Stomach (tissue), 8 donors: ENCODE measurements at regions not wholly inside any gene's neighbourhood (a gene's known extent, or its start where the extent isn't known, plus 50 kb on each side); places are given as distances from the start of the nearest gene placed in this dataset.

Experiments used
- DNase-seq, 2 donors: peaks; one replicate each; pipeline versions ENCODE4 v3.0.0 to v3.0.0-alpha.2; 2013 to 2019
- H3K27ac ChIP-seq, 5 donors: fragments of 200-600 bp in 4 of 5; sonication (generic) in 4 of 5; one replicate each; pipeline ENCODE4 v1.5.1; 2013 to 2019; ENCODE audit warnings: mild to moderate bottlenecking in 1 of 5, moderate library complexity in 1 of 5
- H3K27me3 ChIP-seq, 3 donors: fragments of 200-600 bp; sonication (generic); one replicate each; pipeline ENCODE4 v1.5.1; 2017 to 2019; ENCODE audit warnings: mixed run types in 1 of 3
- H3K36me3 ChIP-seq, 4 donors: fragments of 200-600 bp; sonication (generic); 1 replicate in 3 of 4; 2 replicates in 1 of 4; pipeline ENCODE4 v1.5.1; 2016 to 2019
- H3K4me1 ChIP-seq, 4 donors: fragments of 200-600 bp; sonication (generic); one replicate each; pipeline ENCODE4 v1.5.1; 2016 to 2019
- H3K4me3 ChIP-seq, 4 donors: fragments of 200-600 bp; sonication (generic) in 3 of 4; one replicate each; pipeline ENCODE4 v1.5.1; 2016 to 2019; ENCODE audit warnings: mild to moderate bottlenecking in 1 of 4
- H3K9me3 ChIP-seq, 4 donors: fragments of 200-600 bp; sonication (generic); one replicate each; pipeline ENCODE4 v1.5.1; 2016 to 2019
- EP300 ChIP-seq: sonication (generic); formaldehyde crosslinking; IDR thresholded peaks from one replicate; pipeline ENCODE4 v1.6.1; 2017; ENCODE audit warnings: antibody characterized with exemption
- POLR2A ChIP-seq, 4 donors: fragments of 450-650 bp; IDR thresholded peaks; one replicate each; pipeline ENCODE4 v1.6.1; 2016; ENCODE audit warnings: antibody characterized with exemption in 4 of 4, control low read depth in 2 of 4, mild to moderate bottlenecking in 1 of 4, moderate library complexity in 1 of 4
- POLR2AphosphoS5 ChIP-seq, 3 donors: sonication (generic); formaldehyde crosslinking; IDR thresholded peaks; one replicate each; pipeline ENCODE4 v1.6.1; 2016; ENCODE audit warnings: antibody characterized with exemption in 3 of 3
- WGBS, 5 donors: extraction: QIAGEN DNeasy Blood & Tissue Kit in 3 of 5; methylation state at CpG; one replicate each; pipeline versions ENCODE4 v1.1.5 to v1.1.7; 2013 to 2018; 5-methylcytosine and 5-hydroxymethylcytosine counted together
- intact Hi-C: fragments of 100-400 bp; cut with DNase I; formaldehyde crosslinking; loops from one replicate; pipeline ENCODE4 v1.15.1; 2023; ENCODE audit warnings: low total_unique reads
- TF ChIP-seq, protein P1 (sequence below), 7 experiments: fragments of 450-650 bp in 4 of 7; fragments of 200-600 bp in 3 of 7; sonication (generic) in 3 of 7; IDR thresholded peaks; one replicate each; pipeline ENCODE4 v1.5.1; 2016 to 2019; ENCODE audit warnings: antibody characterized with exemption in 7 of 7, control low read depth in 2 of 7, mild to moderate bottlenecking in 1 of 7
- donor health status: healthy with polysubstance abuse.
- donor health status: Bipolar disorder and iron deficiency.
- donor health status: healthy.

DNA sequence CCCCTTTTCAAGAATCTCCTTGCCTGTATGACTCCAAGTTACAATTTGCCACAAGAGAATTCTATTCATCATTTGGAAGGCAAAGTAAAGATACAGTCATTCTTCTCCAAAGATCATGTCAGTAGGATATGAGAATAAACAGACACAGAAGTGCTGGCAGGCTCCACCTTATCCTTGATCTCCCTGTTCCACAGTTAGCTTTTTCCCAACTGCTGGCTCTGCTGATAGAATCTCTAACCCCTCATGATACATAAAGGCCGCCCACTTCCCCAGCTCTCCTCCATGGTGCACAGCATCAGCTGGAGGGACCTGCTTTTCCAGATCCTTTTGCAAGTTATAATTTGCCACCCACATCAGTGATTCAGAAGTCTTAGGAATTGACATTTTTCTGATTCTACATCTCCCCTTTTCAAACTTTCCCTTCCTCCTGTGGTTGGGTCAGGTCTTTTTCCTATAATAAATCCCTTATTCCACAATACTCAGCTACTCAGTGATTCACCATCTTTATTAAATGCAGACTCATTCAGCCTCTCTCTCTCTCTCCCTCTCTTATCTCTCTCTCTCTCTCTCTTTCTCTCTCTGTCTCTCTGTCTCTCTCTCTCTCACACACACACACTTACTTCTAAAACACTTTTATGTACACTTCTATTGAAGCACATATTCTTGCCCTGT, 465.4 kb downstream of the GBE1 start:
- intact Hi-C loops: no loop called here
- H3K27ac ChIP-seq: no peak overlapping the region
- H3K9me3 ChIP-seq: no peaks in the 10 kb centered on the region
- no peak for DNase-seq
- no peaks in the 10 kb centered on the region for H3K4me1 ChIP-seq
- 92 to 100% (median 100%) methylated on average over 1 of the region's 1 CpG for WGBS, 5 donors
- H3K36me3 ChIP-seq: no peaks in the 10 kb centered on the region
- no peak overlapping the region for H3K4me3 ChIP-seq
- TF ChIP-seq, protein P1, sequence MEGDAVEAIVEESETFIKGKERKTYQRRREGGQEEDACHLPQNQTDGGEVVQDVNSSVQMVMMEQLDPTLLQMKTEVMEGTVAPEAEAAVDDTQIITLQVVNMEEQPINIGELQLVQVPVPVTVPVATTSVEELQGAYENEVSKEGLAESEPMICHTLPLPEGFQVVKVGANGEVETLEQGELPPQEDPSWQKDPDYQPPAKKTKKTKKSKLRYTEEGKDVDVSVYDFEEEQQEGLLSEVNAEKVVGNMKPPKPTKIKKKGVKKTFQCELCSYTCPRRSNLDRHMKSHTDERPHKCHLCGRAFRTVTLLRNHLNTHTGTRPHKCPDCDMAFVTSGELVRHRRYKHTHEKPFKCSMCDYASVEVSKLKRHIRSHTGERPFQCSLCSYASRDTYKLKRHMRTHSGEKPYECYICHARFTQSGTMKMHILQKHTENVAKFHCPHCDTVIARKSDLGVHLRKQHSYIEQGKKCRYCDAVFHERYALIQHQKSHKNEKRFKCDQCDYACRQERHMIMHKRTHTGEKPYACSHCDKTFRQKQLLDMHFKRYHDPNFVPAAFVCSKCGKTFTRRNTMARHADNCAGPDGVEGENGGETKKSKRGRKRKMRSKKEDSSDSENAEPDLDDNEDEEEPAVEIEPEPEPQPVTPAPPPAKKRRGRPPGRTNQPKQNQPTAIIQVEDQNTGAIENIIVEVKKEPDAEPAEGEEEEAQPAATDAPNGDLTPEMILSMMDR (IDR thresholded peaks at IDR 0.05): no peak
- TF ChIP-seq EP300: no peak
- no peak for TF ChIP-seq POLR2AphosphoS5 (IDR thresholded peaks at IDR 0.05)
- TF ChIP-seq POLR2A (IDR thresholded peaks at IDR 0.05): no peak
- no peaks in the 10 kb centered on the region for H3K27me3 ChIP-seq

DNA sequence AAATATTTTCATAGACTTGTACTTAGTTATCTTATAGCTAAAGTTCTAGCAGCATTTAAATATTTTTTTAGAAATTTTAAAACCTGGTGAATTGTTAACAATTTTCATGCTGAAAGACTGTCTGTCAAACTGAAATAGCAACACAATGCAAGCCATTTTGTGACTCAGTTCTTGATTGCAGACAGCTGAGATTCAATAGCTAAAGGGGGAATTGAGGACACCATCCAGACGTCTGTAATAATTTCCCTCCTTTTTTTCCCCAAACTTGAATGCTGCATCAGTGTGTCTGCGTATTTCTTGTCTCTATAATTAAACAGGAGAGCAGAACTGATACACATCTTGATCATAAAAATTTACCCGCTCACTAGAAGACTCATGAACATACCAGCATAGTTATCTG, 468.3 kb downstream of the GBE1 start:
- no peak overlapping the region for H3K27ac ChIP-seq
- H3K27me3 ChIP-seq: no peaks in the 10 kb centered on the region
- TF ChIP-seq, protein P1 (IDR thresholded peaks at IDR 0.05): no peak
- no peak for TF ChIP-seq POLR2AphosphoS5 (IDR thresholded peaks at IDR 0.05)
- TF ChIP-seq EP300: no peak
- TF ChIP-seq POLR2A (IDR thresholded peaks at IDR 0.05): no peak
- H3K36me3 ChIP-seq: no peaks in the 10 kb centered on the region
- intact Hi-C loops: no loop called here
- DNase-seq: no peak
- no peak overlapping the region for H3K4me3 ChIP-seq
- 80 to 92% (median 87%) methylated on average over 3 of the region's 3 CpGs for whole genome bisulfite sequencing, 5 donors
- no peaks in the 10 kb centered on the region for H3K9me3 ChIP-seq
- H3K4me1 ChIP-seq: no peaks in the 10 kb centered on the region

DNA sequence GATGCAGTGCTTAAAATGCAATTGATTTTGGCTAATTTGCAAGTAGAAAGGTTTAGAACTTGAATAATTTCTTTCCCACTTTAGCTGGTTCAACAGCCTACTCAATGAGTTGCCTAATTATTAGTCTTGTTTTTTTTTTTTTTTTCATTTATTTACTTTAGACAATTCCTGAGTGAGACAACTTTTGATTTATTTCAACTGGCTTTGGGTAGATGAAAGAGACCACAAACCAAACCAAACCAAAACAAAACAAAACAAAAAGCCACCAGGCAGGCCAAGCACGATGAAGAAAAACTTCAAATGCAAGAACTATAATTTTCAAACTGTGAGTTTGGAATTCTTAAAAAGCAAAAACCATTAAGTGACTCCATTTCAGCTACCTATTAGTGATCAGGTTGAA, 469.9 kb downstream of the GBE1 start:
- intact Hi-C loops: no loop called here
- no peak for DNase-seq
- H3K9me3 ChIP-seq: no peaks in the 10 kb centered on the region
- 40 to 69% (median 50%) methylated on average over 1 of the region's 1 CpG for WGBS, 5 donors
- H3K36me3 ChIP-seq: no peaks in the 10 kb centered on the region
- H3K27ac ChIP-seq: no peak overlapping the region
- H3K27me3 ChIP-seq: no peaks in the 10 kb centered on the region
- no peaks in the 10 kb centered on the region for H3K4me1 ChIP-seq
- no peak overlapping the region for H3K4me3 ChIP-seq
- TF ChIP-seq, protein P1 (IDR thresholded peaks at IDR 0.05): no peak
- TF ChIP-seq EP300: no peak
- TF ChIP-seq POLR2AphosphoS5 (IDR thresholded peaks at IDR 0.05): no peak
- TF ChIP-seq POLR2A (IDR thresholded peaks at IDR 0.05): no peak

DNA sequence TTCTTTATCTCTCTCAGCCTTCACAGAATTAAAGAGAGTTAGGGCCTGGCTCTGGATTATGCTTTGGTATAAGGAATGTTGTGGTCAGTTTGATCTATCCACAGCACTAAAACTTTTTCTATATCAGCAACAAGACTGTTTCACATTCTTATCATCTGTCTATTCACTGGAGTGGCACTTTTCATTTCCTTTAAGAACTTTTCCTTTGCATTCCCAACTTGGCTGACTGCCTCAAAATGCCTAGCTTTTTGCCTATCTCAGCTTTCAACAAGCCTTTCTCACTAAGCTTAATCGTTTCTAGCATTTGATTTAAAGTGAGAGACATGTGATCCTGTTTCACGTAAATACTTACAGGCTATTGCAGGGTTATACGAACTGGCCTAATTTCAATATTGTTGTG, 471.8 kb downstream of the GBE1 start:
- 27 to 59% (median 38%) methylated on average over 3 of the region's 3 CpGs for WGBS, 5 donors
- no peak overlapping the region for H3K4me3 ChIP-seq
- H3K27ac ChIP-seq: no peak overlapping the region
- TF ChIP-seq, protein P1 (IDR thresholded peaks at IDR 0.05): no peak
- TF ChIP-seq POLR2AphosphoS5 (IDR thresholded peaks at IDR 0.05) (no peak), EP300 (no peak), POLR2A (IDR thresholded peaks at IDR 0.05) (no peak)
- H3K9me3 ChIP-seq: no peaks in the 10 kb centered on the region
- H3K4me1 ChIP-seq: no peaks in the 10 kb centered on the region
- no peaks in the 10 kb centered on the region for H3K36me3 ChIP-seq
- intact Hi-C loops: no loop called here
- DNase-seq: peak in 1 of 2 donors; percentile 7
- no peaks in the 10 kb centered on the region for H3K27me3 ChIP-seq
